ENCODE measurements at regions not wholly inside any gene's neighbourhood (a gene's known extent, or its start where the extent isn't known, plus 50 kb on each side); places are given as distances from the start of the nearest gene placed in this dataset.

- Histone ChIP-seq H3K4me2 (peak overlapping the region; percentile 83), H3K79me2 (ENCODE audit: low read depth) (no peaks in the 10 kb centered on the region), H3F3A (ENCODE audit: insufficient read depth, low read depth) (peaks cover 34% of the 10 kb centered on the region), H2AFZ (no peak overlapping the region), H3K9me3 (ENCODE audit: insufficient read depth, low read depth) (no peaks in the 10 kb centered on the region; the same call in 1 of the 2 replicates), H4K20me1 (ENCODE audit: insufficient read depth) (no peaks in the 10 kb centered on the region), H3K4me1 (replicated peaks; ENCODE audit: insufficient read depth) (peaks cover 45% of the 10 kb centered on the region), H3K27me3 (ENCODE audit: insufficient read depth, low read depth) (no peaks in the 10 kb centered on the region), H3K36me3 (ENCODE audit: low read depth) (no peaks in the 10 kb centered on the region), H3K4me3 (peak overlapping the region; percentile 34; the same call in 1 of the 2 replicates), H3K9me2 (ENCODE audit: insufficient read depth) (no peaks in the 10 kb centered on the region), H3K27ac (peak overlapping the region; percentile 95)
- POLR2A ChIA-PET (ENCODE audit: unreplicated experiment), result no interaction called here
- BruUV-seq (replicated peaks), result no TSS peak
- TF ChIP-seq EZH2 (IDR thresholded peaks at IDR 0.05; ENCODE audit: low read depth), result no peak
- TF ChIP-seq CTCF (conservative IDR thresholded peaks at IDR 0.05), result no peak
- intact Hi-C loops (cut with micrococcal nuclease; ENCODE audit: unreplicated experiment), result no loop called here
- peak in 1 of 2 experiments; percentile 44 for DNase-seq
- CTCF ChIA-PET, result interaction anchor here (0.6 kb wide), 1 partner anchor 397 kb away, joined by 10 read pairs; no protein-coding TSS in a partner anchor
Measured at GRCh38 chr6:146912730-146913685, 291.2 kb upstream of the STXBP5 start.

- H3K9me2 ChIP-seq (ENCODE audit: insufficient read depth), result no peaks in the 10 kb centered on the region
- CTCF ChIA-PET, result interaction anchor here (0.5 kb wide), 1 partner anchor 374 kb away, joined by 3 read pairs; no protein-coding TSS in a partner anchor
- TF ChIP-seq CTCF (conservative IDR thresholded peaks at IDR 0.05), result no peak
- TF ChIP-seq EZH2 (IDR thresholded peaks at IDR 0.05; ENCODE audit: low read depth), result no peak
- DNase-seq, result peak; percentile 80 to 93
- no peaks in the 10 kb centered on the region for H3K36me3 ChIP-seq (ENCODE audit: low read depth)
- H3K79me2 ChIP-seq (ENCODE audit: low read depth), result no peaks in the 10 kb centered on the region
- peaks cover 34% of the 10 kb centered on the region for H3F3A ChIP-seq (ENCODE audit: insufficient read depth, low read depth)
- POLR2A ChIA-PET (ENCODE audit: unreplicated experiment), result interaction anchor here (0.6 kb wide), 1 partner anchor 334 kb away, joined by 5 read pairs; no protein-coding TSS in a partner anchor
- no TSS peak for BruUV-seq (replicated peaks)
- peak overlapping the region; percentile 83 for H3K4me2 ChIP-seq
- H3K4me1 ChIP-seq (replicated peaks; ENCODE audit: insufficient read depth), result peaks cover 45% of the 10 kb centered on the region
- peak overlapping the region; percentile 34; the same call in 1 of the 2 replicates for H3K4me3 ChIP-seq
- no peaks in the 10 kb centered on the region for H4K20me1 ChIP-seq (ENCODE audit: insufficient read depth)
- H3K27ac ChIP-seq, result peak overlapping the region; percentile 95
- peak overlapping the region; percentile 71 for H2AFZ ChIP-seq
- intact Hi-C loops (cut with micrococcal nuclease; ENCODE audit: unreplicated experiment), result loop anchor here (1.0 to 2.0 kb wide), 3 partner anchors 9 to 289 kb away; no protein-coding TSS in a partner anchor
- no peaks in the 10 kb centered on the region for H3K27me3 ChIP-seq (ENCODE audit: insufficient read depth, low read depth)
- no peaks in the 10 kb centered on the region; the same call in 1 of the 2 replicates for H3K9me3 ChIP-seq (ENCODE audit: insufficient read depth, low read depth)
Measured at GRCh38 chr6:146913842-146914488, 290.3 kb upstream of the STXBP5 start.
